ENCODE measurements at regions not wholly inside any gene's neighbourhood (a gene's known extent, or its start where the extent isn't known, plus 50 kb on each side); places are given as distances from the start of the nearest gene placed in this dataset.

GRCh38 chr17:71905376-71906031, 215.3 kb upstream of the SOX9 start:
- TF ChIP-seq CTCF (IDR thresholded peaks at IDR 0.05) = no peak
- no peak for TF ChIP-seq POLR2A (IDR thresholded peaks at IDR 0.05)
